ENCODE measurements at regions not wholly inside any gene's neighbourhood (a gene's known extent, or its start where the extent isn't known, plus 50 kb on each side); places are given as distances from the start of the nearest gene placed in this dataset.

GRCh38 chr3:159091936-159092335 is 290.1 kb downstream of the MFSD1 start:
- DNase-seq, result no peak
- Mint-ChIP-seq H3K4me1 (ENCODE audit: low read depth) (no peaks in the 10 kb centered on the region), H3K27me3 (ENCODE audit: insufficient read depth) (peaks cover 3% of the 10 kb centered on the region; the same call in 1 of the 2 replicates), H3K36me3 (ENCODE audit: low read depth) (no peaks in the 10 kb centered on the region), H3K4me3 (no peak overlapping the region), H3K9me3 (no peaks in the 10 kb centered on the region; the same call in 1 of the 2 replicates), H3K27ac (no peak overlapping the region)
- TF ChIP-seq CTCF (IDR thresholded peaks at IDR 0.05), result no peak

- no peaks in the 10 kb centered on the region for H3K9me3 Mint-ChIP-seq
- no peak overlapping the region for H3K4me3 Mint-ChIP-seq
- TF ChIP-seq CTCF (IDR thresholded peaks at IDR 0.05), result no peak
- no peak overlapping the region for H3K27ac Mint-ChIP-seq
- H3K27me3 Mint-ChIP-seq (ENCODE audit: insufficient read depth), result no peaks in the 10 kb centered on the region
- no peaks in the 10 kb centered on the region for H3K4me1 Mint-ChIP-seq (ENCODE audit: low read depth)
- H3K36me3 Mint-ChIP-seq (ENCODE audit: low read depth), result no peaks in the 10 kb centered on the region
- no peak for DNase-seq
Observed at GRCh38 chr3:159102001-159102400, 300.1 kb downstream of the MFSD1 start.

GRCh38 chr3:159112724-159113123 is 310.9 kb downstream of the MFSD1 start:
- no peak for DNase-seq
- Mint-ChIP-seq H3K4me1 (ENCODE audit: low read depth) (no peaks in the 10 kb centered on the region), H3K27ac (no peak overlapping the region), H3K27me3 (ENCODE audit: insufficient read depth) (peaks cover 17% of the 10 kb centered on the region), H3K9me3 (no peaks in the 10 kb centered on the region; the same call in 1 of the 2 replicates), H3K4me3 (no peak overlapping the region), H3K36me3 (ENCODE audit: low read depth) (no peaks in the 10 kb centered on the region)
- TF ChIP-seq CTCF (IDR thresholded peaks at IDR 0.05), result no peak

GRCh38 chr3:159113221-159113875 is 311.5 kb downstream of the MFSD1 start:
- Mint-ChIP-seq H3K27me3 (ENCODE audit: insufficient read depth) (peaks cover 17% of the 10 kb centered on the region), H3K27ac (no peak overlapping the region), H3K4me3 (no peak overlapping the region), H3K9me3 (no peaks in the 10 kb centered on the region; the same call in 1 of the 2 replicates), H3K4me1 (ENCODE audit: low read depth) (no peaks in the 10 kb centered on the region), H3K36me3 (ENCODE audit: low read depth) (no peaks in the 10 kb centered on the region)
- TF ChIP-seq CTCF (IDR thresholded peaks at IDR 0.05), result no peak
- no peak for DNase-seq

GRCh38 chr3:159114582-159114981 is 312.7 kb downstream of the MFSD1 start:
- Mint-ChIP-seq H3K36me3 (ENCODE audit: low read depth) (no peaks in the 10 kb centered on the region), H3K4me1 (ENCODE audit: low read depth) (no peaks in the 10 kb centered on the region), H3K9me3 (no peaks in the 10 kb centered on the region; the same call in 1 of the 2 replicates), H3K27me3 (ENCODE audit: insufficient read depth) (peaks cover 14% of the 10 kb centered on the region), H3K27ac (no peak overlapping the region), H3K4me3 (no peak overlapping the region)
- TF ChIP-seq CTCF (IDR thresholded peaks at IDR 0.05), result no peak
- DNase-seq, result no peak

Data from HFFc6 (cell line).